ENCODE measurements at regions not wholly inside any gene's neighbourhood (a gene's known extent, or its start where the extent isn't known, plus 50 kb on each side); places are given as distances from the start of the nearest gene placed in this dataset.
"Not testable (repeated sequence)": the region's sequence is repeated elsewhere in the genome, so short reads cannot be mapped to it uniquely, and the experiment has no call there.

GRCh38 chr10:64785816-64786215 is 1264.6 kb downstream of the REEP3 start:
- DNase-seq (ENCODE audit: low spot score in 2 of 2): no peak
- no peak for TF ChIP-seq CTCF (IDR thresholded peaks at IDR 0.05)
- no peak for TF ChIP-seq EP300 (IDR thresholded peaks at IDR 0.05)
- no peak for TF ChIP-seq POLR2A (IDR thresholded peaks at IDR 0.05)
- TF ChIP-seq POLR2AphosphoS5 (IDR thresholded peaks at IDR 0.05): no peak
- no peaks in the 10 kb centered on the region for H3K27me3 ChIP-seq
- no peaks in the 10 kb centered on the region for H3K9me3 ChIP-seq
- no peaks in the 10 kb centered on the region for H3K4me1 ChIP-seq
- H3K36me3 ChIP-seq: no peaks in the 10 kb centered on the region
- no peak overlapping the region for H3K27ac ChIP-seq
- 80% methylated on average over 2 of the region's 3 CpGs for WGBS
- H3K4me3 ChIP-seq: no peak overlapping the region

- TF ChIP-seq EP300 (IDR thresholded peaks at IDR 0.05) (no peak), POLR2A (IDR thresholded peaks at IDR 0.05) (no peak), POLR2AphosphoS5 (IDR thresholded peaks at IDR 0.05) (no peak), CTCF (IDR thresholded peaks at IDR 0.05) (no peak)
- 82% methylated on average over 2 of the region's 2 CpGs for WGBS
- H3K9me3 ChIP-seq: no peaks in the 10 kb centered on the region
Observed at GRCh38 chr10:64786989-64787388, 1265.8 kb downstream of the REEP3 start.

GRCh38 chr10:64795847-64796246 is 1274.6 kb downstream of the REEP3 start:
- TF ChIP-seq POLR2A (IDR thresholded peaks at IDR 0.05): no peak
- no peak for TF ChIP-seq CTCF (IDR thresholded peaks at IDR 0.05)
- WGBS: 91% methylated on average over 3 of the region's 3 CpGs
- Histone ChIP-seq H3K36me3 (no peaks in the 10 kb centered on the region), H3K27ac (no peak overlapping the region), H3K4me3 (no peak overlapping the region), H3K27me3 (no peaks in the 10 kb centered on the region), H3K4me1 (no peaks in the 10 kb centered on the region), H3K9me3 (no peaks in the 10 kb centered on the region)
- no peak for DNase-seq (ENCODE audit: low spot score in 2 of 2)

More at GRCh38 chr10:64786989-64787388, 1265.8 kb downstream of the REEP3 start:
- H3K27ac ChIP-seq: no peak overlapping the region
- no peaks in the 10 kb centered on the region for H3K27me3 ChIP-seq
- no peak overlapping the region for H3K4me3 ChIP-seq
- no peak for DNase-seq (ENCODE audit: low spot score in 2 of 2)
- no peaks in the 10 kb centered on the region for H3K36me3 ChIP-seq
- no peaks in the 10 kb centered on the region for H3K4me1 ChIP-seq

- no peak for DNase-seq (ENCODE audit: low spot score in 2 of 2)
- TF ChIP-seq POLR2A (IDR thresholded peaks at IDR 0.05) (no peak), CTCF (IDR thresholded peaks at IDR 0.05) (no peak), POLR2AphosphoS5 (IDR thresholded peaks at IDR 0.05) (no peak), EP300 (IDR thresholded peaks at IDR 0.05) (no peak)
- no peaks in the 10 kb centered on the region for H3K36me3 ChIP-seq
- no peak overlapping the region for H3K4me3 ChIP-seq
- 52% methylated on average over 1 of the region's 1 CpG for WGBS
- no peaks in the 10 kb centered on the region for H3K9me3 ChIP-seq
- H3K27ac ChIP-seq: no peak overlapping the region
- H3K4me1 ChIP-seq: no peaks in the 10 kb centered on the region
- H3K27me3 ChIP-seq: no peaks in the 10 kb centered on the region
Observed at GRCh38 chr10:64798297-64798696, 1277.1 kb downstream of the REEP3 start.

- H3K36me3 ChIP-seq; H3K27me3 ChIP-seq; DNase-seq (ENCODE audit: low spot score in 2 of 2); H3K4me3 ChIP-seq; H3K9me3 ChIP-seq; H3K27ac ChIP-seq; H3K4me1 ChIP-seq: not testable (repeated sequence)
Observed at GRCh38 chr10:64808233-64808632, 1287.0 kb downstream of the REEP3 start.

GRCh38 chr10:64810046-64810445 is 1288.8 kb downstream of the REEP3 start:
- not testable (repeated sequence) for H3K4me1 ChIP-seq; H3K9me3 ChIP-seq; H3K27ac ChIP-seq; H3K36me3 ChIP-seq; DNase-seq (ENCODE audit: low spot score in 2 of 2); H3K4me3 ChIP-seq; H3K27me3 ChIP-seq
- 68% methylated on average over 4 of the region's 4 CpGs for WGBS
